ENCODE measurements at regions not wholly inside any gene's neighbourhood (a gene's known extent, or its start where the extent isn't known, plus 50 kb on each side); places are given as distances from the start of the nearest gene placed in this dataset.

DNA sequence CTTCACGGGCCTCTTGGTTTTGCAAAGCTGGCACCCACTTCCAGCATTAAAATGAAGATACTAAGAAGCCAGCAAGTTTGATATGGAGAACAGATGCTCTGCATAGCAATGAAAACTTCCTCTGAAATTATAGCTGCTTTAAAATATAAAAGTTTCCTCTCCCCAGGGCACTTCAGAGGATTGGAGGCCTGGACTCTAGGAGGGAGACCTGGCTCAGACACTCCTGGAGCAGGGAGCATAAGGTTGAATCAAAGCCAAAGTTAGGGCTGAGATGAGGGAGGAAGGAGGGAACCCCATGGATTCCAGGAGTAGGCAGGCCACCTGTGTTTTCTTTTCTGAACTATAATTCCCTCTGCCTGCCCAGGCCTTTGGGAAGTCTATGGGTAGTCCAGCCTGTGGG is 176.0 kb upstream of the RPL38 start:
- no peak for DNase-seq

DNA sequence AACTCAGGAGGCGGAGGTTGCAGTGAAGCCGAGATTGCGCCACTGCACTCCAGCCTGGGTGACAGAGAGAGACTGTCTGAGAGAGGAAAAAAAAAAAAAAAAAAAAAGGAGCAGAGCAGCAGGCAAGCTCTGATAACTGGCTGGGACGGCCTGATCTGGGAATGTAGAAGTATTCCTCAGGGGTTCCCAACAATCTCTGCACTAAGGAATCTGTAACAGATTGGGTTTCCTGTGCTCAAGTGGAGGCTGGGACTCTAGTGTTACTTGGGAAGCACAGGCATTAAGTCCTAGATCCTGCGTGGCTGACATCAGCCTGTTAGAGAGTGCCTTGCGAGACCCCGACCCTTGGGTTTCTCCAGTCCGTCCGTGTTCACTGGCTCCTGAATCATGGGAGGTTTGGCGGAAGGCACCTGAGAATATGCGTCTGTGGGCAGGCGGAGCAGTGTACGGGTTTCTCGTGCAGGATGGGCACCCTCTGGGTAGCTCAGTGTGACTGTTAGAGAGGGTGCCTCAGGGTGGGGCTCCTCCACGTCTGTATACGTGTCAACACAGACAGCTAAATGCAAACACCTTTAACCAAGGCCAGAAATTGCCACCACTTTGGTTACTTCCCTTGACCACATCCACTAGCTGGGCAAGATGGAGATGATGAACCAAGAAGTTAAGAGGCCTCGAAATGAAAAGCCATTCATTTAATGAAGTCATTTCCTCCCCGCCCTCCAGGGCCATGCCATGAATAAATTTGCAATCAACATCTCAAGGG is 174.9 kb upstream of the RPL38 start:
- DNase-seq = no peak

GRCh38 chr17:74031316-74032090 is 172.0 kb upstream of the RPL38 start:
- no peak for DNase-seq

- DNase-seq = no peak
These were observed 171.3 kb upstream of the RPL38 start for GRCh38 chr17:74032222-74032621.

DNA sequence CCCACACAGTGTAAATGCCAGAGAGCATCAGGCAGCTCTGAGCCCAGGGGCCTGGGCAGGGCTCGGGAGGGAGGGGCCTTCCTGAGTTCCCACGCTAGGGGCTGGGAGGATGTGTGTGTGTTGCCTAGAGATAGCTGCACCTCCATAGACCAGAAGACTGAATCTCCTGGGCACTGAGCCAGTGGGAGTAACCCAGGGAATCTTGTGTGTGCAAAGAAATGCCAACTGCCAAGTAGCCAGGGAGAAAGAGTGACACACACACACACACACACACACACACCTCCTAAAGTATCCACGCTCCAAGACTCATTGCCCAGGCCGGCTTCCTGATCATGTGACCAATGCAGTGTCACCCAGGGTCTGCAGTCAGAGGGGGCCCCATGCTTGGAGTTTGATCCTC is 166.2 kb upstream of the RPL38 start:
- no peak for DNase-seq

DNA sequence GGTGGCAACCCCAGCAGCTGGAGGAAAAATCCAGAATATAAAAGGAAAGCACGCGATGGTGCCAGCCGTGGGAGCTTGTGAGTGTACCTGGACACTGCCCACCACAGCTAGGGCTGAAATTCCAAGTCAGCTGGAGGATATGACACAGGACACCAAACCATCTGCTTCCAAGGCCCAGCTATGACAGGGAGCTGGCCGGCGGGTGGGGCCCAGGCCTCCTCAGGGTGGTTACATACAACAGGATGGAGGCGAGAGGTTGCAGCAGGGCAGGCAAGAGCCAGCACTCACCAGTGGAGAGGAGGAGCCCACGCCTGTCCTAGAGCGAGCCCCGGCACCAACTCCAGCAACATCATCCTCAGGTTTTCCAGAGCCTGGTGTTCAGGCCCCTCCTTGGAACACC is 163.2 kb upstream of the RPL38 start:
- no peak for DNase-seq

DNA sequence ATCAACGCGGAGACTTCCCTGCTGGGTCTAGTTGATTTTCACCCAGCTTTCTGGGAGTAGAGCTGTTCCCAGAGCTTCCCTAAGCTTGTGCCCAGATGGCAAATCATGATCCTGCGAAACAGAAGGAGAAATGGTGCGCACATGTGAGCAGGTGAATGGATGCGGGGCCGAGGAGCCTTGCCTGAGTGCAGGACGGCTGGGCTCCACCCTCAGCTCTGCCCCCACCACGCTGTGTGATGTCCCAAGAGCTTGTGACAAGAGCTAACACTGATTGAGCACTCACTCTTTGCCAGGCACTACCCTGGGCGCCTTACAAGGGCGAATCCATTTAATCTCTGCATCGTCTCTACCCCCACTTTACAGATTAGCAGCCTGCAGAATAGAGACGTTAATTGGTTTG is 162.7 kb upstream of the RPL38 start:
- DNase-seq = no peak

DNA sequence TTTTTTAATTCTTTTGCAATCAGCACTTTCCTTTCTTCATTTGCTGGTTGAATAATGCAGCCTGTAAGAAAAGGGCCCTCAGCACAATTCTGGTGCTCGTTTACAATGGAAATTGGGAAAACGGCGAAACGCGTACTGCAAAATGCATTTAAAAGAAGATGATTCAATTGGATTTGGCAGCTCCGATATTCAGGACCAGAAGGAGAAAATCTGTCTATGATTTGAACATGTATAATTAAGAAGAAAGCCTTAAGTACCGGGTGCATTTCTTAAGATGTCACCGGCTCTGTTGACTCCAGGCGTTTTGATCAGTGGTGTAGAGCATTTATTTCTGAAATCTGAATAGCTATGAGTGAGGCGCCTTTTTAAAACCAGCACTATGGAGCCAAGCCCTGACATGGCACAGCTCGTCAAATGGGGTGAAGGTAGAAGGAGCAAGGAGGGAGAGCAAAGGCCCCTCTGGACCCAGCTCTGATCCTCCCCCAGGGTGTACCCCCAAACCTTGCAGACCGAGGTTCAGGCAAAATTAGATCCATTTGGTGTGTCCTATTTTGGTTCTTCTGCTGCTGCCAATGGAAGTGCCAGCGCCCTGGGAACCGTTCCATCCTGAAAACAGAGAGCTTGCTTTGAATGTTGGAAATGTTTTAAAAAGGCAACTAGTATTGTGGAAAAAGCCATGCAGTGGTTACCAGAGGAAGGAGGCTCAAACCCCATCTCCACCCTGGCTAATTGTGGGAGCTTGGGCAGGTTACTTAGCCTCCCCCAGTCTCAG is 161.4 kb upstream of the RPL38 start:
- DNase-seq = no peak

- no peak for DNase-seq
These were observed 160.6 kb upstream of the RPL38 start for GRCh38 chr17:74042744-74043486.

- no peak for DNase-seq
These were observed 159.5 kb upstream of the RPL38 start for GRCh38 chr17:74043976-74044375.

- no peak for DNase-seq
These were observed 157.7 kb upstream of the RPL38 start for GRCh38 chr17:74045608-74046280.

DNA sequence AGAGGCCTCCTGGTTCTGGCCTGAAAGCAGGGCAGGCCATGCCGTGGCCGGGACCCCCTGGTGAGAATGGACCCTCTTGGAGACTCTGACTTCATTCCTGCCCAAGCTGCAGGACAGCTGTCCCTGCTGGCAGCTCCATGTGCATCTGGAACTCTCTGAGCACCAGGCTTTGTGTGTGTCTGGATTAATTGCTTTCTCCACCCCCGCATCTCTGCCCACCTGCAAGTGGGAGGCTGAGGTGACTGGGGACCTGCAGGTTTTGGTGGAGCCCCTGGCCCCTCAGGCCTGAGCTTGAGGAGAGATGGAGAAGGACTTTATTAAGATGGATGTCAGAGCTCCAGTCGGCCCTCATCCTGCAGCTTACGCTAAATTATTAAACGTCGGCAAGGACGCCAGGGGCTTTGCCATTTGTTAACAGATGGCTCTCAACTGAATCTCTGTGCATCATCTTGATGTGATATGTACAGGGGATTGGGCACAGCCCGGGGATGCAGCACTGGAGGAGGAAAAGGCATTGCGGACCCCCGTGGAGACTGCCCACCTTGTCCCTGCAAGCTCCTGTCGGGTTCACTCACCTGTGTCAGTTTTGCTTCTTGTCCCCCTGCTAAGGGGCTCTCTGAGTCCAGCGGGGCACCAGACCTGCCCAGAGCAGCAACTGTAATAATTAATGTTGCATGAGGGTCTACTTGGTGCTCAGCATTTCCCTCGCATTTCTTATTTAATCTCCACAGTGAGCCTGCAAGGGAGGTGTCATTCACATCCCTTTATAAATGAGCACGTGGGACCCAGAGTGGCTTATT is 154.1 kb upstream of the RPL38 start:
- DNase-seq = no peak

DNA sequence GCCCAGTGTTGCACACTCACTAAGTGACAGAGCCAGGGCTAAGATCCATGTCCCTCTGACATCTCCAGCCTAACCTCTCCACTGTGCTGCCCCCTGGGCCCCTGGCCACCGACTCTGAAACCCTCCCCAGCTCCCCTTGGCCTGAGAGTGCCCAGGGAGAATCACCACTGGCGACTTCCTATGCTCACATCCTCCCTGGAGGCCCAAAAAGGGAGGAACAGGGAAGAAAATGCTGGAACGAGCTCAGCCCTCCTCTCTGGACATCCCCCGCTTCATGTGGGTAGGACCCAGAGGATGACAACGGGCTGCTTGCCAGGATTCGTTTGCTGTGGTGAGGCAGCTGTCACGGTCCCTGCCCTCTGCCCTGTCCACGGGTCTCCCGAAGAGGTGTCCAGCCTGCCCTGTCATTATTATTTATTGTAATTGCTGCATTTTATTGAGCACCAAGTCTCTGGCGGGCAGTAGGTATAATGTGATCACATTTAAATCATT is 153.5 kb upstream of the RPL38 start:
- peak; percentile 20 for DNase-seq

GRCh38 chr17:74051348-74051747 is 152.1 kb upstream of the RPL38 start:
- DNase-seq = no peak

DNA sequence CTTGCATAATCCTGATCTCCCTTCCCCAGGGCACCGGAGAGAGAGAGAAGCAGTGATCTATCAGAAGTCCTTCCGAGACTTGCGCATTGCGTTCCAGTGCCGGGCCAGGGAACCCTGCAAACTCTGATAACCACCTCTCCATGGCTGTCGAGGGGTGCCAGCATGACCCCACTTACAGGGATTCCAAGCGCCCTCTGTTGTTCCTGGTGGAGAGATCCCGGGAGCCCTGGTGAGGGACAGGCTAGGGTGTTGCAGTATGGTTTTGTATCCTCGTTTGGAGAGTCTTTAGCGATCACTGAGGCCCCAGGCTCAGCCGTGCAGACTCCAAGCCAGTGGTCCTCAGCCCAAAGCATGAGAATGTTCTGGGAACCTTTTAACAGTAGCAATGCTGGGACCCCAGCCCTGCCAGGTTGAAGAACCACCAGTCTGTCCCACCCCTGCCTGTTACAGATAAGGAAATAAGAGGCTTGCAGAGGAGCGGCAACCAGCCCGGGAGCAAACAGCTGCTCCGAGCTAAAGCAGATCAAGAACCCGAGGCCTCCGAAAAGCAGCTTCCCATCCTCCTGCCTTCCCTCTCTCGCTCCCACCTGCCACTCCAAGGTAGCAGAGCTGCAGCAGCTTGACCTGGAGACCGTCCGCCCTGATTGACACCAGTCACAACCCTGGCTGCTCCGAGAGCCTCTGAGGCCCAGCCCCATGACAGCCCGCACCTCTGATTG is 150.3 kb upstream of the RPL38 start:
- no peak for DNase-seq

DNA sequence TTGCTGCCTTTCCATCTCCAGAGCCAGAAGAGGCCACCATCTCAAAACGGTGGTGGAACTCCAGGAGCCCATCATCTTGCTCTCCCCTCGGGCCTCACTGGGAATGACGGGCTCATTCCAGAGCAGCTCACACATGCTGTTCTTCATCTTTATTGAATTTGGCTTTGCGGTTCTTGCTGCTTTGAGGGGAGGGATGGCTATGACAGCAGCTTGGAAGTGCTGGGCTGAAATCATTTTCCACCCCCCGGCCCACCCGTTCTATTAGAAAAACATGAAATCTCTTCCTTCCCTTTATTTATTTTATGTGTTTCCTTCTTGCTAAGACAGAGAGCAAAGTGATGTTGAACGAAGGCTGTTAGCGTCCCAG is 149.8 kb upstream of the RPL38 start:
- DNase-seq = no peak

GRCh38 chr17:74054249-74054648 is 149.2 kb upstream of the RPL38 start:
- DNase-seq = no peak

DNA sequence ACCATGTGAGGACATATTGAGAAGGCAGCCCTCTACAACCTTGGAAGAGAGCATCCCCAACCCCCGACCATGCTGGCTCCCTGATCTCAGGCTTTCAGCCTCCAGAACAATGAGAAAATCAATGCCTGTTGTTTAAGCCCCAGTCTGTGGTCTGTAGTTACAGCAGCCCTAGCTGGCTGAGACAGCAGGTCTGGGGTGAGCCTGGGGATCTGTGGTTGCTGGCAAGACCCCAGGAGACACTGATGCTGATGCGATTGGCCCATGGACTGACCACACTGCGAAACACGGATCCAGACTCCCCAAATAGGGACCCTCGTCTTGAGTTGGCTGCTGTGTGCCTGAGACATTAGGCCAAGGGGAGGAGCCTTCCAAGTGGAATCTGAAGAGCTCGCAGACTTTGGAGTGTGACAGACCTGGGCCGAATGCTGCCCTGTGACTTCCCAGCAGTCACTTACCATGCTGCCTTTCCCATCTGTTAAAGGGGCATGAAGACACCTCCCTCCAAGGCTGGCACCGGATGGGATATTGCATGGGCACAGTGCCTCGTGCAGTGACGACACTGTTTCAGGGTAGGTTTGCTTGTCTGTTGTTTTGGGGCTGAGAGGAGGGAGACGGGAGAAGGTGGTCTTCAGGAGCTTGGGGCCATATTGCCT is 147.8 kb upstream of the RPL38 start:
- no peak for DNase-seq

- DNase-seq = peak; percentile 88
These were observed 143.8 kb upstream of the RPL38 start for GRCh38 chr17:74059479-74060240.

Data from NCI-H1092 (cell line).